ENCODE measurements at regions not wholly inside any gene's neighbourhood (a gene's known extent, or its start where the extent isn't known, plus 50 kb on each side); places are given as distances from the start of the nearest gene placed in this dataset.

GRCh38 chr15:69802432-69802831 is 295.3 kb downstream of the TLE3 start:
- no peak overlapping the region for H3K4me3 ChIP-seq (ENCODE audit: low read depth, low read length)
- no peak for TF ChIP-seq CTCF (IDR thresholded peaks at IDR 0.05; ENCODE audit: insufficient read depth, low read length)
- no peak for DNase-seq (ENCODE audit: low read depth)

GRCh38 chr15:69804786-69805185 is 292.9 kb downstream of the TLE3 start:
- no peak overlapping the region for H3K4me3 ChIP-seq (ENCODE audit: low read depth, low read length)
- DNase-seq (ENCODE audit: low read depth) = no peak
- no peak for TF ChIP-seq CTCF (IDR thresholded peaks at IDR 0.05; ENCODE audit: insufficient read depth, low read length)

GRCh38 chr15:69805248-69805953 is 292.3 kb downstream of the TLE3 start:
- no peak for DNase-seq (ENCODE audit: low read depth)
- no peak overlapping the region for H3K4me3 ChIP-seq (ENCODE audit: low read depth, low read length)
- TF ChIP-seq CTCF (IDR thresholded peaks at IDR 0.05; ENCODE audit: insufficient read depth, low read length) = no peak

DNA sequence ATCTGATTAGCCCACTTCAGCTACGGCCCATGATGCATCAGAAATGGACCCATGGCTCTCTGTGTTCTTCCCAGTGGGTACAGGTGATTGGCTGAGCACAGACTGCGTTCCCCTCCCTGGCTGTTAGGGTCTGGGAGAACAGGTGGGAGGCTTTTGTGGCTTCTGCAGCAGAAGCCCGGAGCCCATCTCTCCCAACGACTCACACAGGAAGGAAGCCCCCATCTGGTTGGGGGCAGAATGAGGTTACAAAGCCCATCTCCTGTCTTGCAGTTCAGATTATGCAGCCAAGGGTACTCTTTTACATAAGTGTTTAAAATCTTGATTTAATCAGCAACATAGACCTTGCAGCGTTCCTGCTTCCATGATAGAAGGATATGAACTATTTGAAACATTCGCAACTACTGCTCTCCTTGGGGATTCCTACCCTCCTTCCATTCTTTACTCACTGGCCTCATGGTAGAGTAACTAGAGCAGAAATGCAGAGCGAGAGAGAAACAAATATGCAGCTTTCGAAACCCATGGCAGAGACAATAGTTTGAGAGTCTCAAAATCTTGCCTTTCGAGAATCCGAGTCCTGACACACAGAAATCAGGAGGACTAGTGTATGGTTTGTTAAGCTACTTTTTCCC is 291.3 kb downstream of the TLE3 start:
- H3K4me3 ChIP-seq (ENCODE audit: low read depth, low read length) = no peak overlapping the region
- no peak for DNase-seq (ENCODE audit: low read depth)
- no peak for TF ChIP-seq CTCF (IDR thresholded peaks at IDR 0.05; ENCODE audit: insufficient read depth, low read length)

- TF ChIP-seq CTCF (IDR thresholded peaks at IDR 0.05; ENCODE audit: insufficient read depth, low read length) = no peak
- DNase-seq (ENCODE audit: low read depth) = no peak
- no peak overlapping the region for H3K4me3 ChIP-seq (ENCODE audit: low read depth, low read length)
Measured at GRCh38 chr15:69807721-69808120, 290.0 kb downstream of the TLE3 start.

DNA sequence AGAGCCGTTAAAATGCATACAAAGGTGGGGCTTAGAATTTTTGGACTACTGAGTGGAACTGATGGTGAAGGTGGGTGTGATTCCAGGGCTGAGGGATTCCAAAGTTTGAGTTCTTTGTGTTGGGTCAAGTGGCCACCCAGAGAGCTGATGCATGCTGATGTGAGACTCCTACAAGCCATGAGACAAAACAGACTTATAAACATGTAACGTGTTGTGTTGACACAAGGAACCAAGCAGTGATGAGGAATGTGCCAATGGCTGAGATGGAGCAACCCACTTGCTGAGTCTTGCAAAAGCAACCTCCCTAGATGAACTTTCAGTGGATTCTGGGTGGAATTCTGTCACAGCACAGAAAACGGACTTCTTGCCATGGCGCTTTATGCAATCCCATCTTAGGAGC is 289.0 kb downstream of the TLE3 start:
- no peak overlapping the region for H3K4me3 ChIP-seq (ENCODE audit: low read depth, low read length)
- TF ChIP-seq CTCF (IDR thresholded peaks at IDR 0.05; ENCODE audit: insufficient read depth, low read length) = no peak
- no peak for DNase-seq (ENCODE audit: low read depth)
